ENCODE measurements at regions not wholly inside any gene's neighbourhood (a gene's known extent, or its start where the extent isn't known, plus 50 kb on each side); places are given as distances from the start of the nearest gene placed in this dataset.
A peak's percentile ranks its signal among the peaks of the same experiment; 100 is the strongest.

GRCh38 chr21:41605178-41605933 lies 97.4 kb upstream of the TMPRSS2 start:
- H3K36me3 Mint-ChIP-seq, result no peaks in the 10 kb centered on the region
- DNase-seq (ENCODE audit: extremely low spot score, unreplicated experiment), result no peak
- no peak overlapping the region for H3K4me3 Mint-ChIP-seq
- peaks cover 3% of the 10 kb centered on the region for H3K27me3 Mint-ChIP-seq
- no peaks in the 10 kb centered on the region for H3K9me3 Mint-ChIP-seq
- no peak overlapping the region for H3K27ac Mint-ChIP-seq
- no peak for TF ChIP-seq CTCF (conservative IDR thresholded peaks at IDR 0.05)
- H3K4me1 Mint-ChIP-seq (ENCODE audit: unreplicated experiment), result peaks cover 27% of the 10 kb centered on the region

DNA sequence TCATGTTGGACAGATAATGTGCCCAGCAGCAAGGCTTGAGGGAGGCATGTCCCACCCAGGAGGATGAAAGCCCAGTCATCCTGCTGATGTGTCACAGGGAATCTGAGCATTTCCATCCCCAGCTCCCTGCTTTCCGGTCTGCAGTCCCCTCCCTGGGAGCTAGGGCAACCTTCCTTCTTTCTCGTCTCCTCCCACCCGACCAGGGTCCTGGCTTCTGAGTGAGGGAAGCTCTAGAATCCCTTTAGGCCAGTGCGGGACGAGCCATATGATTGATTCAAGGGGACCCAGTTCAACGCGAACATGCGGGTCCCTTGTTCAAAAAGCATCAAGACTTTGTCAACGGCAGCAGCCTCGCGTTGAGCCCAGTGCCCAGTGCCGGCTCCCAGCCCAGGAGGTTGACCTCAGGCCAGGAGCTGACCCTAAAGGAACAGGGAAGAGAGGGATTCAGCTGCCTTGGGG lies 96.7 kb upstream of the TMPRSS2 start:
- H3K27me3 Mint-ChIP-seq, result no peaks in the 10 kb centered on the region
- no peaks in the 10 kb centered on the region for H3K36me3 Mint-ChIP-seq
- no peaks in the 10 kb centered on the region for H3K9me3 Mint-ChIP-seq
- peaks cover 22% of the 10 kb centered on the region for H3K4me1 Mint-ChIP-seq (ENCODE audit: unreplicated experiment)
- no peak for DNase-seq (ENCODE audit: extremely low spot score, unreplicated experiment)
- no peak for TF ChIP-seq CTCF (conservative IDR thresholded peaks at IDR 0.05)
- no peak overlapping the region for H3K27ac Mint-ChIP-seq
- no peak overlapping the region for H3K4me3 Mint-ChIP-seq

DNA sequence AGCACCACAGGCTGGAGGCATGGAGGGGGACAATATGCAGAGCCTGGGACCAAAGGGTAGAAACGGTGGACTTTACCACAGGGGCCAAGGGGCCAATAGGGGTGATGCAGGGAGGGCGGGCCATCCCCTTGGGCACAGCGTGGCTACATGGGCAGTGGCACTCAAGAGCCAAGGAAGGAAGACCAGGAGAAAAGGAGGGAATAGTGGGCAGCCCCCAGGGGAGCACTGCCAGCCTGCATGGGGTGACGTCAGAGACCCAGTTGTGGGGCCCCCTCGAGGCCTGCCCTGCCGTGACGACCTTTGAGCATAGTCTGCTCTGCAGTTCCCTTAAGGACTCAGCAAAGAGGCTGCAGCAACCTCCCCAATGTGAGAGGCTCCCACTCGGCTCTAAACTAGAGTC lies 95.5 kb upstream of the TMPRSS2 start:
- Mint-ChIP-seq H3K4me1 (ENCODE audit: unreplicated experiment) (peaks cover 22% of the 10 kb centered on the region), H3K27me3 (no peaks in the 10 kb centered on the region), H3K27ac (no peak overlapping the region), H3K36me3 (no peaks in the 10 kb centered on the region), H3K4me3 (peak overlapping the region; percentile 54), H3K9me3 (no peaks in the 10 kb centered on the region)
- TF ChIP-seq CTCF (conservative IDR thresholded peaks at IDR 0.05), result no peak
- DNase-seq (ENCODE audit: extremely low spot score, unreplicated experiment), result no peak

DNA sequence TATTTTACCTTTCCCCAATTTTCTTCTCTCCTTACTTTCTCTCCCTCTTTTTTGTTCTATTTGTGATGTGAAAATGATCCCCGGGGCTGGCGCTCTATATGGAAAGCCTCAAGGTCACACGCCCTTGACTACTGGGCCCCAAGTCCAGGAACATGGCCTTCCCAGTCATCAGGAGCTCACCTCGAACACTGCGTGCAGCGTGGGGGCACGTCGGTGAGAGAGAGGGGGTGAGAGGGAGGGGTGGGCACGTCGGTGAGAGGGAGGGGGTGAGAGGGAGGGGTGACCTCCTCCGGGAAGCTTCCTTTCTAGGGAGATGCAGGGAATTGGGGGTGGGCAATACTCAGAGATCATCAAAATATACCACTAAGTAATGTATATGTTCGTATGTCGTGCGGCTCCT lies 94.6 kb upstream of the TMPRSS2 start:
- peaks cover 22% of the 10 kb centered on the region for H3K4me1 Mint-ChIP-seq (ENCODE audit: unreplicated experiment)
- no peak overlapping the region for H3K4me3 Mint-ChIP-seq
- no peaks in the 10 kb centered on the region for H3K27me3 Mint-ChIP-seq
- H3K9me3 Mint-ChIP-seq, result no peaks in the 10 kb centered on the region
- H3K27ac Mint-ChIP-seq, result no peak overlapping the region
- H3K36me3 Mint-ChIP-seq, result no peaks in the 10 kb centered on the region
- DNase-seq (ENCODE audit: extremely low spot score, unreplicated experiment), result no peak
- TF ChIP-seq CTCF (conservative IDR thresholded peaks at IDR 0.05), result no peak

DNA sequence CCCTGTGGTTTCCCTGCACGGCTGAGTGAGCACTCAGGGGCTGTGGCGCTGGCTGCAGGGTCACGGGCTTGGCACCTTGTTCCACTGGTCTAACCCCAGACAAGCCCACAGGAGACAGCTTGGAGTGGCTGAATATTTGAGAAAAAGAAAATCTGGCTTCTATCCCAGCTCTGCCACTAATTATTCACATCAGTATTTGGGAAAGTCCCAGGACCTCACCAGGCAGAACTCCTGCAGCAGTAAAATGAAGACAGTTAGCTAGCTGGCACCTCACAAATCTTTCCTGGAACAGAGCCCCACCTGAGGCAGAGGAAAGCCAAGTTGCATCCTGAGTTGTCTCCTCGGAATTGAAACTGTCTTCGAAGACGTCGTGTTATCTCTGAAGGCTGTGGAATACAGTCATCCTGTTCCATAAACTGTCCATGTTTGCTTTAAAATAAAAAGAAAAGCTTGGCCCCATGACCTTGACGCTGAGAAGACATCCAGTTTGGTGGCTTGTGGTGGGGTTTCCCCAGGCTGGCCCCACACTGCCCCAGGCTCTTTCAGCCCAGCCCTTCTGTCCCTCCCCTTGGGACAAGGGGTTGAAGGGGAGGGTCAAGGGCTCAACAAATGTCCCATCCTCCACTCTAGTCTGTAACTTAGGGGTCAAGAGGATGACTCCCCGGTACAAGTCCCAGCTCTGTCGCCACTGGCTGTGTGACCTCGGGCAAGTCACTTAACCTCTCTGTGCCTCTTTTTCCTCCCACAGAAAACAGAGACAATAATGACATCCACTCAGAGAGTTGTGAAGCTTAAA lies 93.8 kb upstream of the TMPRSS2 start:
- no peak overlapping the region for H3K27ac Mint-ChIP-seq
- peaks cover 22% of the 10 kb centered on the region for H3K4me1 Mint-ChIP-seq (ENCODE audit: unreplicated experiment)
- no peak for DNase-seq (ENCODE audit: extremely low spot score, unreplicated experiment)
- no peak for TF ChIP-seq CTCF (conservative IDR thresholded peaks at IDR 0.05)
- no peak overlapping the region for H3K4me3 Mint-ChIP-seq
- no peaks in the 10 kb centered on the region for H3K36me3 Mint-ChIP-seq
- H3K9me3 Mint-ChIP-seq, result no peaks in the 10 kb centered on the region
- no peaks in the 10 kb centered on the region for H3K27me3 Mint-ChIP-seq
